ENCODE measurements at regions not wholly inside any gene's neighbourhood (a gene's known extent, or its start where the extent isn't known, plus 50 kb on each side); places are given as distances from the start of the nearest gene placed in this dataset.

GRCh38 chr5:2143088-2143487, 260.4 kb upstream of the IRX4 start:
- Histone ChIP-seq H3F3A (ENCODE audit: insufficient read depth) (no peaks in the 10 kb centered on the region), H3K27me3 (ENCODE audit: low read length) (no peaks in the 10 kb centered on the region)

GRCh38 chr5:2142456-2142954, 259.8 kb upstream of the IRX4 start:
- no peak overlapping the region for H3K4me2 ChIP-seq (ENCODE audit: low read depth, low read length, poor library complexity, severe bottlenecking)
- H3K9me3 ChIP-seq (ENCODE audit: insufficient read depth, low read length) = no peaks in the 10 kb centered on the region
- H3K27me3 ChIP-seq (ENCODE audit: low read length) = no peaks in the 10 kb centered on the region

More at GRCh38 chr5:2143088-2143487, 260.4 kb upstream of the IRX4 start:
- H3K4me2 ChIP-seq (ENCODE audit: low read depth, low read length, poor library complexity, severe bottlenecking) = no peak overlapping the region
- no peaks in the 10 kb centered on the region for H4K20me1 ChIP-seq (ENCODE audit: low read depth, low read length)
- H3K4me3 ChIP-seq (ENCODE audit: insufficient read depth, low read length, poor library complexity, severe bottlenecking) = no peak overlapping the region
- no peak overlapping the region for H2AFZ ChIP-seq (ENCODE audit: low read depth, low read length, severe bottlenecking)
- no peaks in the 10 kb centered on the region for H3K9me2 ChIP-seq (replicated peaks; ENCODE audit: insufficient read depth, low read length)
- TF ChIP-seq EZH2phosphoT487 (conservative IDR thresholded peaks at IDR 0.05; ENCODE audit: low read length) = no peak
- TF ChIP-seq, protein P1, sequence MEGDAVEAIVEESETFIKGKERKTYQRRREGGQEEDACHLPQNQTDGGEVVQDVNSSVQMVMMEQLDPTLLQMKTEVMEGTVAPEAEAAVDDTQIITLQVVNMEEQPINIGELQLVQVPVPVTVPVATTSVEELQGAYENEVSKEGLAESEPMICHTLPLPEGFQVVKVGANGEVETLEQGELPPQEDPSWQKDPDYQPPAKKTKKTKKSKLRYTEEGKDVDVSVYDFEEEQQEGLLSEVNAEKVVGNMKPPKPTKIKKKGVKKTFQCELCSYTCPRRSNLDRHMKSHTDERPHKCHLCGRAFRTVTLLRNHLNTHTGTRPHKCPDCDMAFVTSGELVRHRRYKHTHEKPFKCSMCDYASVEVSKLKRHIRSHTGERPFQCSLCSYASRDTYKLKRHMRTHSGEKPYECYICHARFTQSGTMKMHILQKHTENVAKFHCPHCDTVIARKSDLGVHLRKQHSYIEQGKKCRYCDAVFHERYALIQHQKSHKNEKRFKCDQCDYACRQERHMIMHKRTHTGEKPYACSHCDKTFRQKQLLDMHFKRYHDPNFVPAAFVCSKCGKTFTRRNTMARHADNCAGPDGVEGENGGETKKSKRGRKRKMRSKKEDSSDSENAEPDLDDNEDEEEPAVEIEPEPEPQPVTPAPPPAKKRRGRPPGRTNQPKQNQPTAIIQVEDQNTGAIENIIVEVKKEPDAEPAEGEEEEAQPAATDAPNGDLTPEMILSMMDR (IDR thresholded peaks at IDR 0.05; ENCODE audit: insufficient read depth, low read length, poor library complexity, severe bottlenecking) = no peak
- no peaks in the 10 kb centered on the region for H3K9me3 ChIP-seq (ENCODE audit: insufficient read depth, low read length)
- H3K36me3 ChIP-seq (ENCODE audit: low read length) = no peaks in the 10 kb centered on the region
- no peak overlapping the region for H3K27ac ChIP-seq (ENCODE audit: low read depth, low read length)
- no peaks in the 10 kb centered on the region for H3K79me2 ChIP-seq (ENCODE audit: insufficient read depth, low read length)
- H3K9ac ChIP-seq (ENCODE audit: low read length) = no peak overlapping the region

DNA sequence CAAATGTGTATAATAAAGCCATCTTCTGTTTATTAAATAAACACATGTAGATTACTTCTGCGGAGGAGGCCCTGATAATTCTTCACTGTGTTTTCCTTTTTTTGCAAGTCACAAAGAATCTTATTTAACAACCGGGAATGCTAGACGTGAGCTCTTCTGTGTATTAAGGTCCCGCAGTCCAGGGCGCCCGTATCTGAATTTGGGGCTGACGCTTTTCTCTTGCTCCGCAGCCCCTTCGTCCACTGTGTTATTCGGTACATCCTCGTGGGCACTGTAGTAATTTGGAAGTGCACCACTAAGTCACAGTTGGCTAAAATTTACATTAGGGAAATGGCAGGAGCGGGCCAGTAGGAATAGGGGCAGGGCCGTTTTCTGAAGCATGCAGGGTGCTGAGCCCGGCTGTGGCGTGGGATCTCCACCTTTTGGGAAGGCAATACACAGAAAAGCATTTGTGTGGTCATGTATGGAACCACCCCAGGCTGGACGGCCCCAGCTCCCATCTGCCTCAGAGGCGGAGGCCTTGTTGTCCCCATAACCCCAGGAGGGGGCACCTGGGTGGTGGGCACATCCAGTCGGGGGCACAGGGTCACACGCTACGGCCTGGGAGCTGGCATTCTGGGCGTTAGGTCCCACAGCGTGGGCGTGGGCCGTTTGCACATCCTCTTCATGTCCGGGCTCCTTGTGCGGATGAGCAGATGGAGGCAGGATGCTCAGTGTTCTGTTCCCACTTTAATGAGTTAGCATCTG, 258.7 kb upstream of the IRX4 start:
- TF ChIP-seq, protein P1 (IDR thresholded peaks at IDR 0.05; ENCODE audit: insufficient read depth, low read length, poor library complexity, severe bottlenecking) = no peak
- no peak for TF ChIP-seq EZH2phosphoT487 (conservative IDR thresholded peaks at IDR 0.05; ENCODE audit: low read length)
- H3K9ac ChIP-seq (ENCODE audit: low read length) = no peak overlapping the region
- no peaks in the 10 kb centered on the region for H4K20me1 ChIP-seq (ENCODE audit: low read depth, low read length)
- no peak overlapping the region for H2AFZ ChIP-seq (ENCODE audit: low read depth, low read length, severe bottlenecking)
- no peak overlapping the region for H3K27ac ChIP-seq (ENCODE audit: low read depth, low read length)
- no peak overlapping the region for H3K4me3 ChIP-seq (ENCODE audit: insufficient read depth, low read length, poor library complexity, severe bottlenecking)
- no peaks in the 10 kb centered on the region for H3K27me3 ChIP-seq (ENCODE audit: low read length)
- no peaks in the 10 kb centered on the region for H3F3A ChIP-seq (ENCODE audit: insufficient read depth)
- no peaks in the 10 kb centered on the region for H3K79me2 ChIP-seq (ENCODE audit: insufficient read depth, low read length)
- H3K36me3 ChIP-seq (ENCODE audit: low read length) = no peaks in the 10 kb centered on the region
- no peak overlapping the region for H3K4me2 ChIP-seq (ENCODE audit: low read depth, low read length, poor library complexity, severe bottlenecking)
- no peaks in the 10 kb centered on the region for H3K9me3 ChIP-seq (ENCODE audit: insufficient read depth, low read length)
- no peaks in the 10 kb centered on the region for H3K9me2 ChIP-seq (replicated peaks; ENCODE audit: insufficient read depth, low read length)

More at GRCh38 chr5:2142456-2142954, 259.8 kb upstream of the IRX4 start:
- Histone ChIP-seq H3K79me2 (ENCODE audit: insufficient read depth, low read length) (no peaks in the 10 kb centered on the region), H3K9ac (ENCODE audit: low read length) (no peak overlapping the region), H3K4me3 (ENCODE audit: insufficient read depth, low read length, poor library complexity, severe bottlenecking) (no peak overlapping the region), H3K27ac (ENCODE audit: low read depth, low read length) (no peak overlapping the region), H3K36me3 (ENCODE audit: low read length) (no peaks in the 10 kb centered on the region), H2AFZ (ENCODE audit: low read depth, low read length, severe bottlenecking) (no peak overlapping the region), H3F3A (ENCODE audit: insufficient read depth) (no peaks in the 10 kb centered on the region), H3K9me2 (replicated peaks; ENCODE audit: insufficient read depth, low read length) (no peaks in the 10 kb centered on the region), H4K20me1 (ENCODE audit: low read depth, low read length) (no peaks in the 10 kb centered on the region)
- TF ChIP-seq EZH2phosphoT487 (conservative IDR thresholded peaks at IDR 0.05; ENCODE audit: low read length) = no peak
- TF ChIP-seq, protein P1 (IDR thresholded peaks at IDR 0.05; ENCODE audit: insufficient read depth, low read length, poor library complexity, severe bottlenecking) = no peak
